Lung (tissue), 11 donors: ENCODE measurements at regions not wholly inside any gene's neighbourhood (a gene's known extent, or its start where the extent isn't known, plus 50 kb on each side); places are given as distances from the start of the nearest gene placed in this dataset.

Source experiments
- ATAC-seq: fragments of 200-7000 bp; cut with Tn5 transposase; one replicate; pipeline ENCODE4 v1.9.1; 2020; ENCODE audit warnings: moderate number of reproducible peaks; ENCODE audit not compliant: insufficient read depth, low FRiP score
- DNase-seq, 3 donors: peaks; one replicate each; pipeline ENCODE4 v3.0.0-alpha.2; 2013 to 2017
- H3K27ac ChIP-seq, 2 donors: one replicate each; pipeline ENCODE4 v1.5.1; 2013; ENCODE audit warnings: mild to moderate bottlenecking in 2 of 2, moderate library complexity in 2 of 2, control low read depth in 1 of 2, inconsistent platforms in 1 of 2, low read depth in 1 of 2, low read length in 1 of 2
- H3K27me3 ChIP-seq, 3 donors: one replicate each; pipeline ENCODE4 v1.5.1; 2013; ENCODE audit warnings: low read length in 2 of 3; ENCODE audit not compliant: control insufficient read depth in 3 of 3, insufficient read depth in 3 of 3
- H3K36me3 ChIP-seq, 4 donors: one replicate each; pipeline ENCODE4 v1.5.1; 2013; ENCODE audit warnings: low read length in 4 of 4, mild to moderate bottlenecking in 1 of 4, moderate library complexity in 1 of 4; ENCODE audit not compliant: control insufficient read depth in 4 of 4, insufficient read depth in 4 of 4
- H3K4me1 ChIP-seq, 5 donors: one replicate each; pipeline ENCODE4 v1.5.1; 2013; ENCODE audit warnings: low read length in 5 of 5, mild to moderate bottlenecking in 2 of 5, moderate library complexity in 1 of 5; ENCODE audit not compliant: control insufficient read depth in 5 of 5, insufficient read depth in 5 of 5
- H3K4me3 ChIP-seq: one replicate; pipeline ENCODE4 v1.5.1; 2013; ENCODE audit warnings: mild to moderate bottlenecking, control low read depth, moderate library complexity
- H3K9ac ChIP-seq, 2 donors: one replicate each; pipeline ENCODE4 v1.5.1; 2013; ENCODE audit warnings: low read length in 2 of 2, control low read depth in 1 of 2; ENCODE audit not compliant: insufficient read depth in 1 of 2
- H3K9me3 ChIP-seq, 4 donors: one replicate each; pipeline ENCODE4 v1.5.1; 2013; ENCODE audit warnings: low read length in 3 of 4, mild to moderate bottlenecking in 1 of 4, moderate library complexity in 1 of 4; ENCODE audit not compliant: control insufficient read depth in 4 of 4, insufficient read depth in 3 of 4
- CTCF ChIP-seq: IDR thresholded peaks from 2 replicates; pipeline ENCODE4 v1.5.1; 2012; ENCODE audit warnings: mild to moderate bottlenecking; ENCODE audit errors: control extremely low read depth, extremely low read depth
- WGBS, 2 donors: extraction: QIAGEN DNeasy Blood & Tissue Kit; methylation state at CpG; one replicate each; pipeline ENCODE4 v1.1.7; 2013; 5-methylcytosine and 5-hydroxymethylcytosine counted together
- donor health status: control.
- donor health status: control.
- donor health status: Bipolar disorder and iron deficiency.
- donor health status: healthy.
- donor health status: DM: yes; HTN: yes; CAD: no.

- Histone ChIP-seq H3K27ac (no peak overlapping the region), H3K36me3 (no peaks in the 10 kb centered on the region), H3K4me1 (no peaks in the 10 kb centered on the region), H3K27me3 (no peaks in the 10 kb centered on the region), H3K4me3 (no peak overlapping the region), H3K9me3 (peaks cover 0 to 2% (median 0%) of the 10 kb centered on the region in 4 donors), H3K9ac (no peak overlapping the region)
- no peak for TF ChIP-seq CTCF
- WGBS, 2 donors = 84 to 85% methylated on average over 2 of the region's 2 CpGs
- ATAC-seq (no peak), DNase-seq (no peak)
These were observed 347.4 kb upstream of the ADAMTS9 start for GRCh38 chr3:65035246-65035645.

- Histone ChIP-seq H3K27ac (no peak overlapping the region), H3K4me3 (no peak overlapping the region), H3K27me3 (no peaks in the 10 kb centered on the region), H3K4me1 (no peaks in the 10 kb centered on the region), H3K9ac (no peak overlapping the region), H3K36me3 (peaks cover 0 to 2% (median 0%) of the 10 kb centered on the region in 4 donors), H3K9me3 (no peaks in the 10 kb centered on the region)
- WGBS, 2 donors = 94 to 96% methylated on average over 2 of the region's 2 CpGs
- TF ChIP-seq CTCF = no peak
- ATAC-seq (no peak), DNase-seq (no peak)
These were observed 345.8 kb upstream of the ADAMTS9 start for GRCh38 chr3:65033576-65033975.

- DNase-seq = no peak
- no peak for TF ChIP-seq CTCF
- Histone ChIP-seq H3K4me1 (no peaks in the 10 kb centered on the region), H3K27ac (no peak overlapping the region), H3K27me3 (no peaks in the 10 kb centered on the region), H3K4me3 (no peak overlapping the region), H3K36me3 (peaks cover 0 to 2% (median 0%) of the 10 kb centered on the region in 4 donors), H3K9me3 (peaks cover 0 to 3% (median 0%) of the 10 kb centered on the region in 4 donors), H3K9ac (no peak overlapping the region)
- no peak for ATAC-seq
- 83 to 92% methylated on average over 3 of the region's 3 CpGs for WGBS, 2 donors
These were observed 343.2 kb upstream of the ADAMTS9 start for GRCh38 chr3:65030847-65031463.
